HG03025 (cell line): ENCODE measurements at regions not wholly inside any gene's neighbourhood (a gene's known extent, or its start where the extent isn't known, plus 50 kb on each side); places are given as distances from the start of the nearest gene placed in this dataset.

ENCODE experiments used
- ATAC-seq: cut with Tn5 transposase; IDR thresholded peaks from one replicate; pipeline ENCODE4 v1.9.1; 2021; ENCODE audit warnings: mild to moderate bottlenecking, moderate library complexity; ENCODE audit not compliant: unreplicated experiment, low FRiP score

DNA sequence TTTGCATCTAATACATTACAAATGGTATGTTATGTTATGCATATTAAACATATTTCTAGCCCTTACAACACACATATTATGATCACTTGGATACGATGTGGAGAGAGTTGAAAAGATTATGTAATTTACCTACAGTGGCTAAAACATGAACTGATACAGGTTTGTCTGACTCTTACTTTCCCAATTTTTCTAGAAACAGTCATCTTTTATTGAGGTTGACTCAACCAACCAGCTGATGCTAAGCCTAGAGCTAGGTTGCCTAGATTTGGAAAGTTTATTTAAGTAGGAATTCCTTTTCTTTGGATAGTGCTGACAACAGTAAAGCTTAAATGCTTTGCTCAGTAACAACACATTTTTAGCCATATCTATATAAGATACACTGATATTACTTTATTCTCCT, 1215.1 kb downstream of the ADGRL3 start:
- ATAC-seq: no peak

DNA sequence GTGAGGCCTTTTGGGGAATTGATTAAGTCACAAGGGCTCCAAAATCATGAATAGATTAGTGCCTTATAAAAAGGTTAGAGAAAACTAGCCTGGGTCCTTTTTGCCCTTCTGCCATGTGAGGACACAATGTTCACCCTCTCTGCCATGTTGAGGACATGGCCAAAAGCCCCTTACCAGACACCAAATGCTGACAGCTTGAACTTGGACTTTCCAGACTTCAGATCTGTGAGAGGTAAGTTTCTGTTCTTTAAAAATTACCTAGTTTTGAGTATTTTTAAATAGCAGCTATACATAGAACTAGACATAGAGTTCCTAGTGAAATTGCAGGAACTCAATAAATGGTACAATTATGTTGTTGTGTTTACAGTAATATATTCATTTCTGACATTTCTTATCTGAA, 1214.4 kb downstream of the ADGRL3 start:
- ATAC-seq: no peak

DNA sequence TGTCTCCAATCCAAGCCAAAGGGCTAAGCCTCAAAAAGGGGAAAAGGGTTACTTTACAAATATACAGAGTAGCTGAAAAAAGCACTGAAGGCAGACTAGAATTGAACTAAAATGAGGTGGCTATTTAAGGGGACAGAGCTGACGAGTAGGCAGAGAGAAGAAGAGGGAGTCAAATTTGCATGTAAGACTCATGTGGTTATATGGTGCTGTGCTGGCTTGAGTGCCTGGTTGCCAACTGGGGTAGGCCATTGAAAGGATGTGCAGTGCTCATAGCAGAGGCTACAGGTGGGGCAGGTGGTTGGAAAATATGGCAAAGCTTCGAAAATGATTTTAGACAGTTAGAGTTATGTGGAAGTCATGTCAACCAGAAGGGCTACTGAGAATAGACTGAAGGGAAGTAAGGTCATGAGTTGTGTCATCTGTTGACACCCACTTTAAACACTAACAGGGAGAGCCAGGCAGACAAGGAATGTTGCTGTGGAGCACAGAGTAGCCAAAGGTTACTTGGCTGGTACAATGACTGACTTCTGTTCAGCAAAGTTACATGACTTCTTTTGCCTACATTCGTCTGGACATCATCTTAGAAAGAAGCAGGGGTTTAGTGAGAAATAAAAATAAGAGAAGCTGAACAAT, 1210.4 kb downstream of the ADGRL3 start:
- ATAC-seq: no peak

DNA sequence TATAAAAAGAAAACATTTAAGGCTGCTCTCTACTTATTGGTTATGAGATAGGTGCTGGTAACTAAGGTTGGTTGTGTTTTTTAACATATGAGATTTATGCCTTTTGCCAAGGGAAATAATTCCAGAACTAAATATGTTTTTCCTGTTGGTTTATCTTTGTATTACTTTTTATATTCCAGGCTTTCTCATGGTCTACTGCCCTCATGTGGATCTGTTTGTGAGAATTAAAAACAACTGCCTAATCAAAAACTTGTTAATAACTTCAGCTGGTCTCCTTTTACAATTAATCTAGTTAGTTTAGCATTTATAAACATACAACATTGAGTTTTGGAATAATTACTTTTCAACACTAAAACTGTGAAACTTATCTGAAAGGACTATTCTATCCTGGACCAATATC, 1208.3 kb downstream of the ADGRL3 start:
- ATAC-seq: no peak

DNA sequence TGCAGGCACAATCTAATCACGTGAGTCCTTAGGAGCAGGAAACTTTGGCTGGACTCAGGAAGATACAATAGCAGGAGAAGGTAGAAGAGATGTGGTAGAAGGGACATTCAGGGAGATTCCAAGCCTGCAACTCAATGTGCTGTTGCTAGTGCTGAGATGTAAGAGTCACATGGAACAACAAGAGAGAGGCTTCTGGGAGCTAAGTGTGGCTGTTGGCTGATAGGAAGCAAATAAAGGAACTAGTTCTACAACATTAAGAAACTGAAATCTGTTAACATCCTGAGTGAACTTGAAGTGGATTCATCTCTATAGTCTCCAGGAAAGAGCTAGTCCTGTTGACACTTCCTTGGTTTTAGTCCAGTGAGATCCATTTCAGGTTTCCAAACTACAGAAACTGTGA, 1207.4 kb downstream of the ADGRL3 start:
- no peak for ATAC-seq

DNA sequence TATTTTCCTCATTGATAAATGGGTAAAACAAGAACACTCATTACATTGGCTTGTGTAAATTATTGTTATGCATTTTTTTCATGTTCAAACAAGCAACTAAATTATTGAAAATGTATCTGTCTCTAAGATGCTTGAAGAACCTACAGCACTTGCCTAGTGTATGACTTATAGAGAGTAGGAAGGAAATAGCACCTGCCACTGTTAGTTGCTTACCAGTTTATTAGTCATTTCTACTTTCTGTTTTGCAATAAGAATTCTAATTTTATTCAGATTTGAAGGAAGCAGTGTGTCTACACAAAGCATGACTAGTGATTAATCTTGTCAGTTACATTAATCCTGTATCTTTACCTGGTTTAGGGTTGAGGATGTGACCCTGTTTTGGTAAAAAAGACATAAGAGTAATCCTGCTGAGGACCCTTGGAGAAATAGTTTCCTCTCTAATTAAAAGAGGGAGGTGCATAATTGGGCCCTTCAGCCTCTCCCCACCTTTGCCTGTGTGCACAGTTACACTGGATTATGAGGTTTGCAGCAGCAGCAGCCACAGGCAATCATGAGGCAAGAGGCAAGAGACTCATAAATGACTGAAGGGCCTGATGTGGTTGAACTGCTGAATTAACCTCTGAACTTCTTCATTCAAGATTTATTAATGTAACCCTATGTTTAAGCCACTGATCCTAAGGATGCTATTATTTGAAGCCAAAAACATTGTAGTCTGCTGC, 1202.1 kb downstream of the ADGRL3 start:
- ATAC-seq: no peak

DNA sequence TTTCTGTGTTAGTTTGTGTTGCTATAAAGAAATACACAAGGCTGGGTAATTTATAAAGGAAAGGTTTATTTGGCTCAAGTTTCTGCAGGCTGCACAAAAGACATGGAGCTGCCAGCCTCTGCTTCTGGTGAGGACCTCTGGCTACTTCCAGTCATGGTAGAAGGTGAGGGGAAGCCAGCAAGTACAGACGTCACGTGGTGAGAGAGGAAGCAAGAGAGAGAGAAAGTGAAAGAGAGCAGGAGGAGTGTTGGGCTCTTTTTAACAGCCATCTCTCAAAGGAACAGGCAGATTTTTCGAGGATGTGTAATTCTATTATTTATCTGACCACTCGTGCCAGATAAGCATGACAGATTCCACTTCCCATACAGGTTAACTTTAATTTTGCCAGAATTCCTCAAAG, 1199.1 kb downstream of the ADGRL3 start:
- peak; percentile 77 for ATAC-seq

DNA sequence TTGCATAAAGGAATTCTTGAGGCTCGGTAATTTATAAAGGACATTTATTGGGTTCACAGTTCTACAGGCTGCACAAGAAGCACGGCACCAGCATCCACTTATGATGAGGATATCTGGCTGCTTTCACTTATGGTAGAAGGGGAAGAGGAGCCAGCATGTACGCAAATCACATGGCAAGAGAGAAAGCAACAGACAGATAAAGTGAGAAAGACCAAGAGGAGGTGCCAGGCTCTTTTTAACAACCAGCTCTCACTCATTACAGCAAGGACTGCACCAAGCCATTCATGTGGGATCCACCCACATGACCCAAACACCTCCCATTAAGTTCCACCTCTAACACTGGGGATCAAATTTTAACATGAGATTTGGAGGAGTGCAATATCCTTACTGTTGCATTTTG, 1198.2 kb downstream of the ADGRL3 start:
- no peak for ATAC-seq

DNA sequence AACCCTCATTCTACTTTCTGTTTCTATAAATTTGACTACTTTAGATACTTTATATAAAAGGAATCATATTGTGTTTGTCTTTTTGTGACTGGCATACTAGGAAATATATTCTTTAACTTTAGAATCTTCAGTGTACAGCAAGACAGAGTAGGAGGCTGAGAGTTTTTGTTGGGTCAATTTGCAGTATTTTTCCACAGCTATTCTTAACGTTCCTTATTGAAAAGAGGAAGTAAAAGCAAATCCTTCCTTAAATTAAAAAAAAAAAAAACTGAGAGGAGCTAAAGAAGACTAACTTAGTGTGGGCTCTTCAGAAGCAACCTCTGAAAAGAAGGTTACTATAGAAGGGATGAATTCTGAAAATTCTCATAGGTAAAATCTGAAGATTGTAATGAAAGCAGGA, 1194.6 kb downstream of the ADGRL3 start:
- no peak for ATAC-seq

DNA sequence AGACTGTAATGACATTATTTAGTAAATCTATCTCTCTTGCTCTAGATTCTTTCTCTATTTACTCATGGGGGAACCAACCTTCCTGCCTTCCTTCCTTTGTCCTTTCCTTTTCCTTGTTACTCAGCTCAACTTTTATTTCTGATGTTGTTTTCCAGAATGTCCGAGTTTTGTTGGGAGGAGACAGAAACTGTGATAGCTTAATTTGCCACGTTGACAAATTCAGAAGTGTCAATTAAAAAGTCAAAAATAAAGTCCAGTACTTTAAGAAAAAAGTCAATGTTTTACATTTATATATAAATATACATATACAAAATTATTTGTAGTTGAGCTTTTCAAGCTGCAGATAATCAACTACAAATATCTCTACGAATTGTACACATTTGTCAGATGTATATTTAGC, 1187.7 kb downstream of the ADGRL3 start:
- ATAC-seq: no peak

DNA sequence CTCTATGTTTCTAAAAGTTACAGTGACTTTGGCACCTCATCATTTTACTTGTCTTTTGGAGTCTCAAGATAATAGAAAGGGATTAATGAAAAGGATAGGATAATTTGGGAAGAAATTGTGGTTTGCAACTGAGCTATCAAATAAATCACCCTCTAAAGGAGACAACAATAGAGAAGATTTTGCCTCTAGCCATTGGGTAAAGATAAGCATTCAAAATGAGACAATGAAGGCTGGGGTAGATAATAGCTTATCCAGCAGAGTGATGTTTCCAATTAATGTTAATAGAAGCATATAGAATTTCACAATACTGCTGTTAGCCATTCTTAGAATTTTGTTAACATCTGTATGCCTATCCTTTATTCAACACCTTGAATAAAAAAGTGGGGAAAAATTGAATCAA, 1177.6 kb downstream of the ADGRL3 start:
- no peak for ATAC-seq

DNA sequence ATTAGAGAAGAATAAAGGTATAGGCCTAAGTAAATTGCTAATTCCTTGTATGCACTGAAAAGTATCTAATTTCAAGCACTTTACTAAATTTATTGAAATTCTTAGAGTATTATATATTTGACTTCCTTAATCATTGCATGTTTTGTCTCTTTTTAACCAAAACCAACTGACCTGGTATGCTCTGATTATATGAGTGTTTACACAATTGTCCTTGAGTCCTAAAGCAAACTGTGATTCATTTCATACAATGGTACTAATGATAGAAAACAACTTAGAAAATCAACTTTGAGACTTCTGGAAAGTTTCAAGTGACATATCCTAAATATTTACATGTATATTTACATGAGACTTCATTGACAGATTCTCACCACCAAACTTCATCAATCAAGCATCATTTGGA, 1177.1 kb downstream of the ADGRL3 start:
- no peak for ATAC-seq

DNA sequence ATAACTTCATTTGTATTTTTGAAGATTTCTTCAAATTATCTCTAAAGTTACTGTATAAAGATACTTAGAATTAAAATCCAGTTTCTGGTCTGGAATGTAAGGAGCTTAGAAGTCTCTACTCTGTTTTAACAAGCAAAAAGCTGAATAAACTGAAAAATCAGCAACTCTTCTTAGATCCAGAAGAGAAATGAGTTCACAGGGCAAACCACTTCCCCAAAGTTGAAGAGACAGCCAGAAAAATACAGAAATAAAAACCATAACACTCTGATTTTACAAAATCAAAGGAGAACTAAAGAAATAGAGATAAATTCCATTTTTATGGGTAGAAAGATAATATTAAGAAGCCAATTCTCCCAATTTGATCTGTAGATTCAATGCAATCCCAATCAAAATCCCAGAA, 1166.8 kb downstream of the ADGRL3 start:
- no peak for ATAC-seq

DNA sequence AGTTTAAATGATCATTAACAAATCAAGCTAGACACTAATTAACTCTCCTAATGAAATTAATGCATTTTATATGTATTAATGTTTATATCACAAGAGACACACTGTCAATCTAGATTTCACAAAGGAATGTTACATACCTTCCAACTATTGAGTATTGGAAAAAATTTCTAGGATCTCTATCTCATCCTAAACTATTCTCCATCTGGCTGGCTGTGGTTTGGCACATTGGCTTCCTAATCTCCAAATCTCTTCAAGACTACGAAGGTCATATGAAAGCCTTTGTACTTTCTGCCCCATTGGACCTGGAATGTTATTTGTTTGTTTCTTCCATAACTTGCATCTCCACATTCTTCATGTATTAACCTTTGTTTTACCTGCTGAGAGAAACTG, 1160.0 kb downstream of the ADGRL3 start:
- no peak for ATAC-seq

DNA sequence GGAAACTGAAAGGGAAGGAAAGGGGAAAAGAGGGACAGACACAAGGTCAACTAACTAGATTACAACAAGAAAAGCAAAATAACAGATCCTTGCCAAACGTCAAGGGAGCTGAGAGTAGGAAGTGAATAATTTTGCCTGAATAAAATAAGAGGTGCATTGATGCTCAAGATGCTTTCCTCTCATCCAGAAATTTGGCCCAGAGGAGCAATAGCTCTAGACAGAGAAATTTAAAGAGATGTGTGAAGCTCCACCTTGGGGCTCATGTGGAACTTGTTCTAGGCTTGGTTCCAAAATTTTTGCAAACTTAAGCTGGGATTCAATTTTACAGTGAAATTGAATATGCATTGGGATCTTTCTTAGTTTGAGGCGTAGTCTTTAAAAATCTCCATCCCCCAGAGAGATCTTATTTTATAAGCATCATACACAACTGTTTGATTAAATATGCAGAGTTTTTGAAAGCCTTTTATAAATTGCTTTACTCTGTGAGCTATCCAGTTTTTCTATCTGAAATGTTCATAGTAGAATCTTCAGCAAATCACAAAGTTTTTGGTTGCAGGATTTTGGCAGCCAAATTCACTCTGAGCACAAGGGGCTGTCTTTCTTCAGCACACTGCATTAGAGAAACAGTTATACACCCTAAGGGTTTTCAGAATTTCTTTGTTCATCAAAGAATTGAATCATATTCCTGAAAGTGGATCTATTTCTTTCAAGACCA, 1159.5 kb downstream of the ADGRL3 start:
- ATAC-seq: no peak

DNA sequence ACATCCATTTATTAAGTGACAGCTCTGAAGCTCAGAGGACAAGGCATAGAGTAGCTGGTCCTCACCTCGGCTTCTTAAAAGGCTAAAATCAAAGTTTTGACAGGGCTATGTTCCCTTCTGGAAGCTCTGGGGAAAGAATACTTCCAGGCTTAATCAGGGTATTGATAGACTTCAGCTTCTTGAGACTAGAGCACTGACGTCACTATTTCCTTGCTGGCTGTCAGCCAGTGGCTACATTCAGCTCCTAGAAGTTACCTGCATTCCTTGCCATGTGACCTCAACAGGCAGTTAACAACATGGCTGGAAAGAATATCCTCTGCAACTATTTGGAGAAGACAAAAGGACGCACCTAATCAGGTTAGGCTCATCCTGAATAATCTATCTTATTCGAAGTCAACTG, 1144.8 kb downstream of the ADGRL3 start:
- no peak for ATAC-seq

DNA sequence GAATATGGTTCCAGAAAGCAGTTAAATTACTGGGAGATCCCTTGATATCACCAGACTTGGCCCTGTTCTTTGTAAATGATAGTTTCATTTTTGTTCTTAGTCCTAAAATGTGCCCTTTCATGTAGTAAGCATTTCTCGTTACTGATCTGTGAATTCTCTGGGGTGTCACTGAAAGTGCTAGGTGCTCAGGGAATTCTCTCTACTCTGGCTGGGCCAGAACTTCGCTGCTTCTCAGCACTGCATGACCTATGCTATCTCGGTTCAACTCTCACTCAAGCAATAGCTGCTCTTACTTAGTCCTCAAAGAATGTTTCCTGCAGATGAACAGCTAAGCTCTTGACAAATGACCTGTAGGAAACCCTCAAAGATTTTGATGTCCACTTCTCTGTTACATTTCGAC, 1144.3 kb downstream of the ADGRL3 start:
- no peak for ATAC-seq

DNA sequence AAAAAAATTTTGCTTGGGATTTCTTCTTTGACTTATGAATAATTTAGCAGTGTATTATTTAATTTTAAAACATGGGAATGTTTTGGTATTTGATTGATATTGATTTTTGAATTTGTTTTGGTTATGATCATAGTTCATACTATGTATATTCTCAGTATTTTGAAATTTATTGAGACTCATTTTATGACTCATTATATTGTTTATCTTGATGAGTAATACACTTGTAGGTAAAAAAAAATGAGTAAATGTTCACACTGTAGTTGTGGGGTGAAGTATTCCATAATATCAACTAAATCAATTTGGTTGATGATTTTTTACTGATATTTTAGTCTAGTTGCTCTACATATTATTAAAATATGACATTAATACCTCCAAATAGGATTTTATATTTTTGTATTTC, 1142.2 kb downstream of the ADGRL3 start:
- no peak for ATAC-seq

DNA sequence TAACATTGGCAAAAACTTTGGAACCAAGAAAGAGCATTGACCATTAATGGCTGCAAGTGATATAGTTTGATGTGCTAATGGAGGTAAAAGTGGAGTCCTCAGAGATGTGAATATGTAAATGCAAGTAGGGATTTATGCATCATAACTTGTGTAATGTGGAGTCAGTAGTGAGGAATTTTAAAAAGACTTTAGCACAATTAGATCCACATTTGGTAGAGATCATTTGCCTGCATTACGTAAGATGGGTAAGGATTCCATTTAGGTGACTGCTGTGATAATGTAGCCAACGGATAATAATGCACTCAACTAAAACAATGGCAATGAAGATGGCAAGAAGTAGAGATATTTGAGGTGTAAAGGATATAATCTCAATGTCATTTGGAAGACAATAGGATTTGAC, 1128.4 kb downstream of the ADGRL3 start:
- ATAC-seq: no peak

DNA sequence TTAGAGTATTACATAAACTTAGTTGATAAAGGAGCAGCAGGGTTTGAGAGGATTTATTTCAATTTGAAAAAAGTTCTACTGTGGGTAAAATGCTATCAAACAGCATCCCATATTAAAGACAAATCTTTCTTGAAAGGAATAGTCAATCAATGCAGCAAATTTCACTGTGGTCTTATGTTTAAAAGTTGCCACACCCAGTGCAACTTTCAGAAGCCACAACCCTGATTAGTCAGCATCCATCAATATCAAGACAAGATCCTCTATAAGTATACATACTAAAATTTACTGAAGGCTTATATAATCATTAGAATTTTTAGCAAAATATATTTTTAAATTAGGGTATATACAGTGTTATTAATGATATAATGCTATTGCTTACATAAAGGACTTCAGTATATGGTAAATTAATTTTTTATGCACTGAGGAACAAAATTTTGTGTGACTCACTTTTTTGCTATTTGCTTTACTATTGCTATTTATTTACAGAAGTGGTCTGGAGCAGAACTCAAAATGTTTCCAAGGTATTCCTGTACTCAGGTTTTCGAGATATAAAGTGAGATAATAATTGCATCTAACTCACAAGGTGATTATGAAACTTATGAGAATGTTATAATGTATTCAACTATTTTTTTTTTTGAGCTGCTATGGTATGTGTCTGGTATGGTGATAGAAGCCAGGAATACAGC, 1127.6 kb downstream of the ADGRL3 start:
- no peak for ATAC-seq

DNA sequence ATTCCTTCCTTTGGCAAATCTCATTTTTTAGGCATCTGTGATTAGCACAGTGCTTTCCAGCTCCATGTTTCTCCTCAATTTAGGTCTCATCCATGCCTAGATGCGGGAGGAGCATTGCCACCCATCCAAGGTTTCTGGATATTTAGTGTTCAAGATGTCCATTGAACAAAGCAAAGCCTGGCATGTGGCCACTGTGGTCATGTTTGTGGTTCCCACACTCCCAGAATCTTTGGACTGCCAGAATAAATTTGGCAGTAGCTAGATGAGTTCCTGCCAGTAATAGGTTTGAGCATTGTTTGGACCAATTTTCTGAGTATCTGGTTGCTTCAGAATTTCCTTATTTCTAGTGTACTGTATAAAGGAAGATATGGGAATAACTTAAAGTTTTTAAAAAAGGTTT, 1124.1 kb downstream of the ADGRL3 start:
- ATAC-seq: no peak
